GM12801 (cell line): ENCODE measurements at regions not wholly inside any gene's neighbourhood (a gene's known extent, or its start where the extent isn't known, plus 50 kb on each side); places are given as distances from the start of the nearest gene placed in this dataset.

Experiments
- TF ChIP-seq, protein P1 (sequence below): IDR thresholded peaks from one replicate; pipeline ENCODE4 v1.5.1; 2011; ENCODE audit warnings: control low read depth; ENCODE audit not compliant: insufficient read length; ENCODE audit errors: extremely low read depth

- TF ChIP-seq, protein P1, sequence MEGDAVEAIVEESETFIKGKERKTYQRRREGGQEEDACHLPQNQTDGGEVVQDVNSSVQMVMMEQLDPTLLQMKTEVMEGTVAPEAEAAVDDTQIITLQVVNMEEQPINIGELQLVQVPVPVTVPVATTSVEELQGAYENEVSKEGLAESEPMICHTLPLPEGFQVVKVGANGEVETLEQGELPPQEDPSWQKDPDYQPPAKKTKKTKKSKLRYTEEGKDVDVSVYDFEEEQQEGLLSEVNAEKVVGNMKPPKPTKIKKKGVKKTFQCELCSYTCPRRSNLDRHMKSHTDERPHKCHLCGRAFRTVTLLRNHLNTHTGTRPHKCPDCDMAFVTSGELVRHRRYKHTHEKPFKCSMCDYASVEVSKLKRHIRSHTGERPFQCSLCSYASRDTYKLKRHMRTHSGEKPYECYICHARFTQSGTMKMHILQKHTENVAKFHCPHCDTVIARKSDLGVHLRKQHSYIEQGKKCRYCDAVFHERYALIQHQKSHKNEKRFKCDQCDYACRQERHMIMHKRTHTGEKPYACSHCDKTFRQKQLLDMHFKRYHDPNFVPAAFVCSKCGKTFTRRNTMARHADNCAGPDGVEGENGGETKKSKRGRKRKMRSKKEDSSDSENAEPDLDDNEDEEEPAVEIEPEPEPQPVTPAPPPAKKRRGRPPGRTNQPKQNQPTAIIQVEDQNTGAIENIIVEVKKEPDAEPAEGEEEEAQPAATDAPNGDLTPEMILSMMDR, result no peak
These were observed 336.3 kb upstream of the SMIM30 start for GRCh38 chr7:113454597-113455169.

GRCh38 chr7:113452245-113452644, 333.9 kb upstream of the SMIM30 start:
- TF ChIP-seq, protein P1, result no peak

DNA sequence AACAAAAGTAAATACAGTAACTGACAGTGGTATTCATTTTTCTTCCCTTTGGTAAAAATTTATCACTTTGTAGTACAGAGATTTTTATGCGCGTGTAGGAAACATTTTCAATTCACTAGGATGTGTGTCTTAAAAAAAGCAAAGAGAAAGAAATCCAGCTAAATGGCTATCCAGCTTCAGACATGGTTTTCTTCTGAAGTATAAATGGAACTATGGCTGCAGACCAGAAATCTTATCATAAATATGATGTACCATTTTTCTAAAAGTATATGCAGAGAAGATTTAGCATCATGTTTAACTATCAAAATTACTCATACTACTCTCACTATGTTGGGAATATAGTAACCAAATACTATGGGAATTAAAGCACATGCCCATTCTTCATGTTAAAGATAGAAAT, 328.4 kb upstream of the SMIM30 start:
- TF ChIP-seq, protein P1, result no peak

DNA sequence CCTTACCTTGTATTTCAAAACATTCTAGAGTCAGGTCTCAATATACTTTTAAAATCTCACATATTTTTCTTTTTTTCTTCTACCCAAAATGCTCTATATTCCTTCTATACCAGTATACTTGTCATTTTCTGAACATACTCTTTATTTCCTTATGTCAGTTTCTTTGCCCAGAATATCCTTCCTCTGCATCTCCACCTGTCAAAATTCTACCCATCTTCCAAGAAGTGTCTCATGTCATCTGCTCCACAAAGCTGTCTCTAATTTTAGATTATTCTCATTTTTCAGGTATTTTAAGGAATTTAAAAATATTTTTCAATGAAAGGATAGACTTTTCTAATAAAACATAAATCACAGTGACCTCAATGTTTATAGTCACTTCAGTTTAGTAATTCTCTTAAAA, 328.0 kb upstream of the SMIM30 start:
- TF ChIP-seq, protein P1, result no peak

DNA sequence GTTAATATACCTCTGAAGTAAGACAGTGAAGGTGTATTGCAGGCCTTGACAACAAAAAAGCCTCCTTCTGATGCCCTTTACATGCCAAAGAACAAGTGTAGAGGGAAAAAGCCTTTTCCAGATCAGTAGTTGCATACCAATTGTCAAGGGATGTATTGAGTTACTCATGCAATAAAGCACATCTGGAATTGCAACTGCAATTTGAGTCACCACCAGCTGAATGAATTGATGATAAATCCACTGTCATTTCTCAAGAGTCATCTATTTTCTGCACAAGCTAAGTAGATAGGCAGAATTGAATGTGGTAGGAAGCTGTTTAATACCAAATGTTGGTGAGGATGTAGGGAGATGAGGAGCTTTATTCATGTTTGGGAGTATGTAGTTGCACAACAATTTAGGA, 325.9 kb upstream of the SMIM30 start:
- TF ChIP-seq, protein P1, result no peak

GRCh38 chr7:113440173-113440572, 321.8 kb upstream of the SMIM30 start:
- TF ChIP-seq, protein P1, result no peak

DNA sequence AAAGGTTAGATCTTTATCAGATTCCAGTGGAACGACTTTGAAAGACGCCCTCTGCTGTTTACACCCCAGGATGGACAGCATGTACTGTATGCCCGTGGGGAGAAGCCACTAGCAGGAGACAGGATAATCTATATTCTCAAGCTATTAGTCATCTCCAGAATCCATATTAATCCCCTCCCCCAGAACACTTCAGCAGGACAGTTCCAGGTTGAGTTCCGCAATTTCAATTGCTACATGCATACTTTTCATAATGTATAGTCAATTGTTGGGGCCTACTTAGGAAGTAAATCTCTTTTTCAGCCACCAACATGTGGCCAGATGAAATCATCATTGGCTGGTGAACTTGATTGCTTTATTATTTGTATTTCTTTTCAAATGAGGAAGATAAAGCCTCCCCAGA, 313.1 kb upstream of the SMIM30 start:
- TF ChIP-seq, protein P1, result no peak
